HUES48 (cell line): ENCODE measurements at regions not wholly inside any gene's neighbourhood (a gene's known extent, or its start where the extent isn't known, plus 50 kb on each side); places are given as distances from the start of the nearest gene placed in this dataset.

Source experiments
- H3K27ac ChIP-seq: one replicate; pipeline ENCODE4 v1.7.0; 2013; ENCODE audit warnings: low read depth, low read length, inconsistent platforms
- H3K27me3 ChIP-seq: 2 replicates; pipeline ENCODE4 v1.6.1; 2013; ENCODE audit warnings: mild to moderate bottlenecking, low read length; ENCODE audit not compliant: control insufficient read depth, insufficient read depth
- H3K36me3 ChIP-seq: 2 replicates; pipeline ENCODE4 v1.6.1; 2013; ENCODE audit warnings: low read length; ENCODE audit not compliant: control insufficient read depth, insufficient read depth
- H3K4me1 ChIP-seq: 2 replicates; pipeline ENCODE4 v1.6.1; 2013; ENCODE audit warnings: mild to moderate bottlenecking, low read length; ENCODE audit not compliant: control insufficient read depth, insufficient read depth
- H3K4me3 ChIP-seq: 2 replicates; pipeline ENCODE4 v1.5.1; 2013; ENCODE audit warnings: mild to moderate bottlenecking, low read depth, low read length
- H3K9ac ChIP-seq: 2 replicates; pipeline ENCODE4 v1.6.1; 2013; ENCODE audit warnings: mild to moderate bottlenecking, low read depth, low read length, moderate library complexity
- H3K9me3 ChIP-seq: 2 replicates; pipeline ENCODE4 v1.6.1; 2013; ENCODE audit warnings: low read length; ENCODE audit not compliant: control insufficient read depth, insufficient read depth

- Histone ChIP-seq H3K27me3 (no peaks in the 10 kb centered on the region), H3K9me3 (no peaks in the 10 kb centered on the region), H3K4me1 (0 out of 2 replicates have a peak, but pooled peaks cover 6% of the 10 kb centered on the region), H3K9ac (no peak overlapping the region), H3K27ac (no peak overlapping the region), H3K36me3 (no peaks in the 10 kb centered on the region), H3K4me3 (no peak overlapping the region)
Measured at GRCh38 chr4:116449764-116450163, 635.6 kb downstream of the TRAM1L1 start.

GRCh38 chr4:116444117-116444516 lies 641.3 kb downstream of the TRAM1L1 start:
- Histone ChIP-seq H3K27ac (no peak overlapping the region), H3K27me3 (no peaks in the 10 kb centered on the region), H3K9me3 (no peaks in the 10 kb centered on the region), H3K4me3 (no peak overlapping the region), H3K9ac (no peak overlapping the region), H3K36me3 (no peaks in the 10 kb centered on the region), H3K4me1 (0 out of 2 replicates have a peak, but pooled peaks cover 6% of the 10 kb centered on the region)

GRCh38 chr4:116438981-116439729 lies 646.2 kb downstream of the TRAM1L1 start:
- H3K4me1 ChIP-seq = no peaks in the 10 kb centered on the region
- no peak overlapping the region for H3K4me3 ChIP-seq
- H3K9ac ChIP-seq = no peak overlapping the region
- no peaks in the 10 kb centered on the region for H3K27me3 ChIP-seq
- no peak overlapping the region for H3K27ac ChIP-seq
- H3K9me3 ChIP-seq = no peaks in the 10 kb centered on the region
- no peaks in the 10 kb centered on the region for H3K36me3 ChIP-seq

GRCh38 chr4:116438417-116438816 lies 647.0 kb downstream of the TRAM1L1 start:
- no peak overlapping the region for H3K4me3 ChIP-seq
- no peaks in the 10 kb centered on the region for H3K27me3 ChIP-seq
- no peak overlapping the region for H3K27ac ChIP-seq
- H3K9me3 ChIP-seq = no peaks in the 10 kb centered on the region
- H3K36me3 ChIP-seq = no peaks in the 10 kb centered on the region
- H3K9ac ChIP-seq = no peak overlapping the region
- H3K4me1 ChIP-seq = no peaks in the 10 kb centered on the region

GRCh38 chr4:116427666-116428065 lies 657.7 kb downstream of the TRAM1L1 start:
- Histone ChIP-seq H3K27me3 (no peaks in the 10 kb centered on the region), H3K4me3 (no peak overlapping the region), H3K36me3 (no peaks in the 10 kb centered on the region), H3K27ac (no peak overlapping the region), H3K9me3 (peaks cover 22% of the 10 kb centered on the region), H3K4me1 (no peaks in the 10 kb centered on the region), H3K9ac (no peak overlapping the region)

GRCh38 chr4:116413222-116413621 lies 672.2 kb downstream of the TRAM1L1 start:
- Histone ChIP-seq H3K9me3 (no peaks in the 10 kb centered on the region), H3K9ac (no peak overlapping the region)

GRCh38 chr4:116401293-116401692 lies 684.1 kb downstream of the TRAM1L1 start:
- Histone ChIP-seq H3K9me3 (no peaks in the 10 kb centered on the region), H3K36me3 (no peaks in the 10 kb centered on the region), H3K27ac (no peak overlapping the region), H3K9ac (no peak overlapping the region), H3K4me3 (no peak overlapping the region), H3K27me3 (no peaks in the 10 kb centered on the region), H3K4me1 (peaks cover 10% of the 10 kb centered on the region; the same call in 1 of the 2 replicates)

More at GRCh38 chr4:116413222-116413621, 672.2 kb downstream of the TRAM1L1 start:
- H3K4me1 ChIP-seq = no peaks in the 10 kb centered on the region
- no peak overlapping the region for H3K4me3 ChIP-seq
- no peaks in the 10 kb centered on the region for H3K36me3 ChIP-seq
- H3K27ac ChIP-seq = no peak overlapping the region
- H3K27me3 ChIP-seq = no peaks in the 10 kb centered on the region

GRCh38 chr4:116400480-116400879 lies 684.9 kb downstream of the TRAM1L1 start:
- H3K4me1 ChIP-seq = peaks cover 13% of the 10 kb centered on the region; the same call in 1 of the 2 replicates
- H3K36me3 ChIP-seq = no peaks in the 10 kb centered on the region
- no peak overlapping the region for H3K9ac ChIP-seq
- H3K4me3 ChIP-seq = no peak overlapping the region
- H3K9me3 ChIP-seq = no peaks in the 10 kb centered on the region
- H3K27ac ChIP-seq = no peak overlapping the region
- H3K27me3 ChIP-seq = no peaks in the 10 kb centered on the region

GRCh38 chr4:116397714-116398113 lies 687.7 kb downstream of the TRAM1L1 start:
- Histone ChIP-seq H3K9ac (no peak overlapping the region), H3K27ac (no peak overlapping the region), H3K36me3 (no peaks in the 10 kb centered on the region), H3K4me1 (peaks cover 13% of the 10 kb centered on the region; the same call in 1 of the 2 replicates), H3K4me3 (no peak overlapping the region), H3K9me3 (no peaks in the 10 kb centered on the region), H3K27me3 (no peaks in the 10 kb centered on the region)

GRCh38 chr4:116397291-116397690 lies 688.1 kb downstream of the TRAM1L1 start:
- H3K27me3 ChIP-seq = no peaks in the 10 kb centered on the region
- H3K27ac ChIP-seq = no peak overlapping the region
- no peak overlapping the region for H3K4me3 ChIP-seq
- H3K9ac ChIP-seq = no peak overlapping the region
- peaks cover 13% of the 10 kb centered on the region; the same call in 1 of the 2 replicates for H3K4me1 ChIP-seq
- H3K9me3 ChIP-seq = no peaks in the 10 kb centered on the region
- H3K36me3 ChIP-seq = no peaks in the 10 kb centered on the region

GRCh38 chr4:116395408-116395807 lies 690.0 kb downstream of the TRAM1L1 start:
- Histone ChIP-seq H3K36me3 (no peaks in the 10 kb centered on the region), H3K9me3 (no peaks in the 10 kb centered on the region)

More at GRCh38 chr4:116395408-116395807, 690.0 kb downstream of the TRAM1L1 start:
- Histone ChIP-seq H3K9ac (no peak overlapping the region), H3K4me1 (peaks cover 13% of the 10 kb centered on the region; the same call in 1 of the 2 replicates), H3K27me3 (no peaks in the 10 kb centered on the region), H3K4me3 (no peak overlapping the region), H3K27ac (no peak overlapping the region)
